ENCODE measurements at regions not wholly inside any gene's neighbourhood (a gene's known extent, or its start where the extent isn't known, plus 50 kb on each side); places are given as distances from the start of the nearest gene placed in this dataset.
"Not testable (repeated sequence)": the region's sequence is repeated elsewhere in the genome, so short reads cannot be mapped to it uniquely, and the experiment has no call there.

DNA sequence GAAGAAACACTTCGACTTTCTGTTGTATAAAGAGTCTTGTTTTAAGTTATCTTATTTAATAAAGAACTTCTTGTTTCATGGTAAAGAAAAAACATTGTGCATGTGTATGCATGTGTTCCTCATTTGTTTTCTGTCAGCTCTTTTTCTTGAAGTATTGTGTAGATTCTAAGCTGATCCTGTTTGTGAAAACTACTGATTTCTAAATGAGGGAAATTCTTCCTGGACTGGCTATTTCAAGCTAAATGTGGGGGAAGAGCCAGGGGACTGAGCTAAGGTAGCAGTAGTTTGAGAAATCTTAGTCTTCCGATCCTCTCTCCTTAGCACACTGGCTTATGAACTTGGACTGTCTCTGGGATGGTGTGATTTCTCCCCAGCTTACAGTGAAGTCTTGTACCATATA lies 56.4 kb upstream of the RBMS1 start:
- DNase-seq (ENCODE audit: low read depth): no peak

DNA sequence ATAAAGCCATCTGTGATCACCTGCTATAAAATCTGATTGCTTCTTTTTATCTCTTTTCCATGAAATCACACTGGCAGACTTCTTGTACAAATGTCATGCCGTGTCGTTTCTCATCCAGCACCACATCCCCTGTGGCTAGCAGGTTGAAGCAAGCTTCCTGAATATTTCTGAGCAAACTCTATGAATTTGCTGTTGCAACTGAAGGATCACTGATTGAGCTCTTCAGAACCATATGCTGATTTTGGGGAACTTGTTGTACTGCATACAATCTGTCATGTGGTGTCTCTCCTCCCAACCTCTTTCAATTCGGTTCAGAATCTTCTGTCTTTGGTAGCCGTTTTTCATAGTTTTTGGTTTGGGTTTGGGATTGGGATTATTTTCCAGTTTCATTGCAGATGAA lies 57.7 kb upstream of the RBMS1 start:
- no peak for DNase-seq (ENCODE audit: low read depth)

GRCh38 chr2:160555420-160556071 lies 61.9 kb upstream of the RBMS1 start:
- DNase-seq (ENCODE audit: low read depth): no peak

- no peak for DNase-seq (ENCODE audit: low read depth)
These were observed 64.3 kb upstream of the RBMS1 start for GRCh38 chr2:160557903-160558302.

DNA sequence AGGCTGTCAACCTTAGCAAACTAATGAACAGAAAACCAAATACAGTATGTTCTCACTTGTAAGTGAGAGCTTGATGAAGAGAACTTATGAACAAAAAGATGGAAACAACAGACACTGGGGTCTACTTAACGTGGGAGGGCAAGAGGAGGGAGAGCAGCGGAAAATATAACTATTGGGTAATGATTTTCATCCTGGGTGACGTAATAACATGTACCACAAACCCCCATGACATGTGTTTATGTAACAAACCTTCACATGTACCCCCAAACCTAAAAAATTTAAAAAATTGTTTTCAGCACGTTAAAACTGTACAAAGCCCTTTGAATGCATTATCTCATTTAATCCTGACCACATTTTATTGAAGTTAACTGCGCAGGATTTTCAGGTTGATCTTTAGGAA lies 64.9 kb upstream of the RBMS1 start:
- DNase-seq (ENCODE audit: low read depth): no peak

DNA sequence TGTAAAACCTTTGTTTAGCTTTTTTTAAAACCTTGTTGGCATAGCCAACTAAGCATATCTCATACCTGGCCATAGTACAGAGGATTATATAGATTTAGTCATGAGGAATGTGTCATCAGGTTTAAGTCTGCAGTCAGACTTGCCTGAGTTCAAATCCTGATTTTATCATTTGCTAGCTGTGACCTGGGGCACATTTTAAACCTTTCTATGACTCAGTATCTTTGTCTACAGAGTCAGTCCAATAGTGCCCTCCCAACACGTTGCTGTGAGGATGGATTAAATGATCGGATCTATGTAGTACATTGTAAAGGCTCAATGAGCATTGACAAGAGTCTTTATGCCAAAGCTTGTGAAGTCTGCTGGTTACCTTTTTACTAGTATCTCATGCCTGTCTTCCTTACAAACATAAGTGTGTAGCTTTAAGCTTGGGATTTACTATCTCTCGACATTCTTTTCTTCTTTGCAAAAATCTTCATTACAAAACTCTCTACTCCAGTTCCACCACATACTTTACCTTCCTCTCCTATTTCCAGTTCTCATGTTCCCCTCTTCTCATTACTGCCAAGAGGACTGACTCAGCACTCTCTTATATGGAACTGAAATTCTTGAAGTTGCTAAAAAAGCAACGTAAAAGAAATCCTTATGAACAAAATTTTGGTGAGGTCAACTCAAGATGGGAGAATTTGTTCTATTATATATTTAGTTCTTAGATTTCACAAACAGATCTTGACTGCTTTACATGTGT lies 68.1 kb upstream of the RBMS1 start:
- DNase-seq (ENCODE audit: low read depth): no peak

DNA sequence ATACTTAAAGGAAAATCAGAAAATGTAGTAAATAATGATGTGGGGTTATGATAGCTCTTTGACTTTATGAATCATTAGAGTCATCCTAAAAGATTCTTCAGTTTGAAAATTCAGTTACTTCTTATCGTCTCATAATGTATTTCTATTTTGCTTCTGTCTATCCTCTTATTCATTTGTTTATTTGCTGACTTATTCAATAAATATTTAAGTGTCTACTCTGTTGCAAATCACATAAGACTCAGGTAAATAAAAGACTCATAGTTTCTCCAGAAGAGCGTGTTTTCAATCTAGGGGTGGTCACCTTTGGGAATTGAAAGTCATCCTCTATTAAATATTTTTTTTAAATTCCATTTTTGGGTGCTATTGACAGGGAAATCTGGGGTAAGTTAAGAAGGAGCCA lies 69.1 kb upstream of the RBMS1 start:
- DNase-seq (ENCODE audit: low read depth): no peak

DNA sequence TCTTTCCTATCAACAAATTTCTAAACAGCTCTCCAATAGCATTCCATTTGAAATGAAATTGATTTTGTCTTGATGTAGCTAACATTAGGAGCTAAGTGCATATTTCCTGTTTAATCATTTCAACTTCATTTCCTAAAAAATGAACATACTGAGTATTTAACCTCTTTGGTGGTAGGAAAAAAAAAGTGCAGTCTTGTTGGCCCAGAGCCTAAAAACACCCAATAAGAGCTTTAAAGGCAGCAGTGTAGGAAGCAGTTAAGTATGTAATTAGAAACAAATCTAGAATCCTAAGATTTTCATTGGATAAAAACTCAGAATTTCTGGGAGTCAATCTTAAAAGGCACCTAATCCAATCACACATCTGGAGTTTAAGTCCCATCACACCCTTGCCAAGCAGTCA lies 71.0 kb upstream of the RBMS1 start:
- no peak for DNase-seq (ENCODE audit: low read depth)

- DNase-seq (ENCODE audit: low read depth): no peak
These were observed 71.7 kb upstream of the RBMS1 start for GRCh38 chr2:160565099-160565845.

GRCh38 chr2:160566717-160567116 lies 73.1 kb upstream of the RBMS1 start:
- no peak for DNase-seq (ENCODE audit: low read depth)

DNA sequence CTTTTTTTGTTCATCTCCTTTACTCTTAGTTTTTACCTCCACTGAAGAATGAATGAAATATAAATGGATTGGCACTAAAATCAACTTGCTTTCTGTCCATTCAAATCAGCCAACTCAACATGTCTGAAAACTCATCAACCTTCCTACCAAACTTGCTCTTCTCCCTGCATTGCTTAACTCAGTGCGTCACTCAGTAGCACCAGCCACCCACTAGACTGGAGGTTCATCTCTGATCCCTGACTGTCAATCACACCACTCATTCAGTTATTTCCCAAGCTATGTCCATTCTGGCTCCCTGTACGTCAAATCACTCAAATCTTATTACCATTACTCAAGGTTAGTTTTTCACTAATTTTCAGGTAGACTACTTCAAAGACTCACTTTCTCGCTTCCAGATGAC lies 75.2 kb upstream of the RBMS1 start:
- DNase-seq (ENCODE audit: low read depth): no peak

GRCh38 chr2:160570376-160570775 lies 76.8 kb upstream of the RBMS1 start:
- DNase-seq (ENCODE audit: low read depth): no peak

DNA sequence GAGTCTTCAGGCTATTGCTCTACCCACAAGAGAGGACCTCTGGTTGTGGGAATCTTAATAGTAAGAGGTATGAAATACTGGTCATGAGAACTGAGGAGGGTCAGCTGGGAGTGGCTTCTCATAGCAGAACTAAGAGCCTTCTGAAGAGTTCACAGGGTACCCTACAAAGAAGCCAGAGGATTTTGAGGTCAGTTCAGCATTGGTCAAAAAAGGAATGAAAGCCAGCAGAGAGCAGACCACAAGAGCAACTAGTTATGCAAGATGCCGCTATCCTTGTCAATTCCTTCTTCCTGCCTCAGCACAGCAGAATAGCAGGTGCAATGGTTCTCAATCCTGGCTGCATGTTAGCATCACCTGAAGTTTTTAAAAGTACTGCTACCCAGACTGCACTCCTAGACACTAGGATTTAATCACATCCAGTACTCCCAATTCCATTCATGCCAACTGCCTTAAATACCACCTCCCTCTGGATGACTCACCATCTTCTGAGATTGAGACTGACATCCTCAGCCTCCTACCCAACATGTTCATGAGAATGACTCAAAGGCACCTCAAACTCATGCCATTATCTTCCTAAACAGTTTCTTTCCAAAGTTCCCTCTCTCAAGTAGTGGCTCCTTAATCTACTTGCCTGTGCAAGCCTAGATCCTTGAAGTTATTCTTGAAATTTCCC lies 81.0 kb upstream of the RBMS1 start:
- DNase-seq (ENCODE audit: low read depth): no peak

- no peak for DNase-seq (ENCODE audit: low read depth)
These were observed 81.8 kb upstream of the RBMS1 start for GRCh38 chr2:160575368-160575767.

DNA sequence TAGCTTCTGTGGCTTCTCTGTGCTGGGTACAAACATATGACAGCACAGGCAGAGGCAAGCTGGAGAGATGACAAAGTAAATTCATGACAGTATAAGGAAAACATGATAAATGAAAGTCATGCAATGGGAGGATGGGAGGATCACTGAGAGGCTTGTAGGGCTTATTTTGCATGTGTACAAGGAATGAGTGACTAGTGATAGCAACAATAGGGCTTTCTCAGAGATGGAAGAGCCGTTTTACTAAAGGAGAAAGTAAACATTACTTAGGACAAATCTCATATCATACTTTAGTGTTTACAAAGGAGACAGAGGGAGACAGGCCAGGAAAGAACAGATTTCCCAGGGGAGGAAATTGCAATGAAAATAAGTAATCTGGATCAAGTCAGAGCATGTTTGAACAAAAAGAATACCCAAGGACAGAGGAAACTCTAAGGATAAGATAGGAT lies 82.5 kb upstream of the RBMS1 start:
- no peak for DNase-seq (ENCODE audit: low read depth)

DNA sequence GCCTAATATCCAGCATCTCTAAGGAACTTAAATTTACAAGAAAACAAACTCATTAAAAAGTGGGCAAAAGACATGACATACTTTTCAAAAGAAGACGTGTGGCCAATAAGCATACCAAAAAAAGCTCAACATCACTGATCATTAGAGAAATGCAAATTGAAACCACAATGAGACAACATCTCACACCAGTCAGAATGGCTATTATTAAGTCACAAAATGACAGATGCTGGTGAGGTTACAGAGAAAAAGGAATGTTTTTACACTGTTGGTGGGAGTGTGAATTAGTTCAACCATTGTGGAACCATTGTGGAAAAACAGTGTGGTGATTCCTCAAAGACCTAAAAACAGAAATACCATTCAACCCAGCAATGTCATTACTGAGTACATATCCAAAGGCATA lies 83.5 kb upstream of the RBMS1 start:
- DNase-seq (ENCODE audit: low read depth): not testable (repeated sequence)

GRCh38 chr2:160581035-160581434 lies 87.4 kb upstream of the RBMS1 start:
- no peak for DNase-seq (ENCODE audit: low read depth)

- no peak for DNase-seq (ENCODE audit: low read depth)
These were observed 87.8 kb upstream of the RBMS1 start for GRCh38 chr2:160581448-160581847.

GRCh38 chr2:160582081-160582480 lies 88.5 kb upstream of the RBMS1 start:
- DNase-seq (ENCODE audit: low read depth): no peak

- DNase-seq (ENCODE audit: low read depth): no peak
These were observed 89.0 kb upstream of the RBMS1 start for GRCh38 chr2:160582490-160583145.

GRCh38 chr2:160583146-160583535 lies 89.5 kb upstream of the RBMS1 start:
- DNase-seq (ENCODE audit: low read depth): peak; percentile 43

All from forelimb muscle (tissue), 1 donor.